AG04450 (cell line): ENCODE measurements at regions not wholly inside any gene's neighbourhood (a gene's known extent, or its start where the extent isn't known, plus 50 kb on each side); places are given as distances from the start of the nearest gene placed in this dataset. TPM values are rescaled to one million over a fixed set of nuclear protein-coding genes. Genes with fewer than 3 reads are reported as not detected.

Experiments used
- CTCF ChIA-PET: fragments of 300-600, 350-600 bp; formaldehyde crosslinking; extraction: SDS; loops from one replicate; lab custom pipeline; 2022; ENCODE audit warnings: antibody characterized with exemption, inconsistent platforms; lab: Charles Lee
- POLR2A ChIA-PET: fragments of 350-600 bp; formaldehyde crosslinking; extraction: SDS; loops from one replicate; lab custom pipeline; 2021; ENCODE audit warnings: antibody characterized with exemption, inconsistent platforms; lab: Yijun Ruan, JAX
- DNase-seq: peaks from one replicate; pipeline ENCODE4 v3.0.0-alpha.2; 2011; ENCODE audit warnings: low read depth, low spot score
- H3K27ac ChIP-seq: one replicate; pipeline ENCODE4 v1.5.1; 2012; ENCODE audit warnings: low read depth, low read length, control low read depth
- H3K27me3 ChIP-seq: one replicate; pipeline ENCODE4 v1.6.0; 2012; ENCODE audit warnings: low read length; ENCODE audit not compliant: control insufficient read depth, insufficient read depth
- H3K4me3 ChIP-seq: 2 replicates; pipeline ENCODE4 v1.5.1; 2011; ENCODE audit warnings: mild to moderate bottlenecking, low read depth, low read length, control low read depth
- H3K9me3 ChIP-seq: 2 replicates; pipeline ENCODE4 v1.5.1; 2012; ENCODE audit warnings: low read length; ENCODE audit not compliant: control insufficient read depth, insufficient read depth
- small RNA-seq: library from RNA; depleted of rRNA; stranded (forward); fragments of <200 nt; gene quantifications from one replicate; pipeline ENCODE3, GENCODE V24; 2012; ENCODE audit warnings: low read depth; ENCODE audit not compliant: insufficient read length
- TF ChIP-seq, protein P1 (sequence below): IDR thresholded peaks from 2 replicates; pipeline ENCODE4 v1.5.1; 2011; ENCODE audit warnings: low read depth, low read length, control low read depth, inconsistent platforms

- no peak overlapping the region for H3K27ac ChIP-seq
- ChIA-PET CTCF (no interaction called here), POLR2A (interaction anchor here (0.6 kb wide), 1 partner anchor 716 kb away, joined by 3 read pairs; no protein-coding TSS in a partner anchor)
- no peak overlapping the region for H3K4me3 ChIP-seq
- DNase-seq: no peak
- TF ChIP-seq, protein P1, sequence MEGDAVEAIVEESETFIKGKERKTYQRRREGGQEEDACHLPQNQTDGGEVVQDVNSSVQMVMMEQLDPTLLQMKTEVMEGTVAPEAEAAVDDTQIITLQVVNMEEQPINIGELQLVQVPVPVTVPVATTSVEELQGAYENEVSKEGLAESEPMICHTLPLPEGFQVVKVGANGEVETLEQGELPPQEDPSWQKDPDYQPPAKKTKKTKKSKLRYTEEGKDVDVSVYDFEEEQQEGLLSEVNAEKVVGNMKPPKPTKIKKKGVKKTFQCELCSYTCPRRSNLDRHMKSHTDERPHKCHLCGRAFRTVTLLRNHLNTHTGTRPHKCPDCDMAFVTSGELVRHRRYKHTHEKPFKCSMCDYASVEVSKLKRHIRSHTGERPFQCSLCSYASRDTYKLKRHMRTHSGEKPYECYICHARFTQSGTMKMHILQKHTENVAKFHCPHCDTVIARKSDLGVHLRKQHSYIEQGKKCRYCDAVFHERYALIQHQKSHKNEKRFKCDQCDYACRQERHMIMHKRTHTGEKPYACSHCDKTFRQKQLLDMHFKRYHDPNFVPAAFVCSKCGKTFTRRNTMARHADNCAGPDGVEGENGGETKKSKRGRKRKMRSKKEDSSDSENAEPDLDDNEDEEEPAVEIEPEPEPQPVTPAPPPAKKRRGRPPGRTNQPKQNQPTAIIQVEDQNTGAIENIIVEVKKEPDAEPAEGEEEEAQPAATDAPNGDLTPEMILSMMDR: no peak
- H3K27me3 ChIP-seq: no peaks in the 10 kb centered on the region
- H3K9me3 ChIP-seq: no peaks in the 10 kb centered on the region
These were observed 55.2 kb upstream of the GOT2 start for GRCh38 chr16:58789351-58789750.

Small RNA genes in the stretch of these regions (small RNA-seq; reads per million reads assigned to genes)
- gene AC018554.2: not detected
- gene AC092121.1: not detected
- not detected for gene RF00017
- not detected for gene RNU4-58P
- gene RPS27P27: not detected
